Sigmoid colon (tissue), 4 donors: ENCODE measurements at regions not wholly inside any gene's neighbourhood (a gene's known extent, or its start where the extent isn't known, plus 50 kb on each side); places are given as distances from the start of the nearest gene placed in this dataset.

Experiments used
- EP300 ChIP-seq, 4 donors: sonication (generic); formaldehyde crosslinking; IDR thresholded peaks; one replicate each; pipeline ENCODE4 v1.6.1; 2017; ENCODE audit warnings: antibody characterized with exemption in 4 of 4
- TF ChIP-seq, protein P1 (sequence below), 4 experiments: fragments of 450-650 bp in 3 of 4; fragments of 200-600 bp in 1 of 4; IDR thresholded peaks; one replicate each; pipeline ENCODE4 v1.5.1; 2016 to 2019; ENCODE audit warnings: antibody characterized with exemption in 4 of 4, mild to moderate bottlenecking in 3 of 4, moderate library complexity in 2 of 4

DNA sequence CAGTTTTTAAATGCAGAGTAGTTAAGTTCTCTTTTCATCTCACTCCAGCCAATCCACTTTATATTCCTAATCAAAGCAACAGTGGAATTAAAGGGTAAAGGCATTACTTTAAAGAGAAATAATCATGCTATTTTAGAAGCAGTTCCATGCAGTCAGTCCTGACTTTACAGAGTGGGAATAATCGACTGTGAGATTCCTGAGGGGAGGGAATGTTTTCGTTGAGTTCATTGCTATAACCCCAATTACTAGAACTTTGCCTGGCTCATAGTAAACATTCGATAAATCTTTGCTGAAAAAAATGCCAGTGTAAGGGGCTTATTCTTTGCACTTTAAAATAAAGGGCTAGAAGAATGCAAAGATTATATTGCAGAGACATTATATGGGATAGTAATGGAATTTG lies 127.2 kb upstream of the ASTN2 start:
- TF ChIP-seq, protein P1, sequence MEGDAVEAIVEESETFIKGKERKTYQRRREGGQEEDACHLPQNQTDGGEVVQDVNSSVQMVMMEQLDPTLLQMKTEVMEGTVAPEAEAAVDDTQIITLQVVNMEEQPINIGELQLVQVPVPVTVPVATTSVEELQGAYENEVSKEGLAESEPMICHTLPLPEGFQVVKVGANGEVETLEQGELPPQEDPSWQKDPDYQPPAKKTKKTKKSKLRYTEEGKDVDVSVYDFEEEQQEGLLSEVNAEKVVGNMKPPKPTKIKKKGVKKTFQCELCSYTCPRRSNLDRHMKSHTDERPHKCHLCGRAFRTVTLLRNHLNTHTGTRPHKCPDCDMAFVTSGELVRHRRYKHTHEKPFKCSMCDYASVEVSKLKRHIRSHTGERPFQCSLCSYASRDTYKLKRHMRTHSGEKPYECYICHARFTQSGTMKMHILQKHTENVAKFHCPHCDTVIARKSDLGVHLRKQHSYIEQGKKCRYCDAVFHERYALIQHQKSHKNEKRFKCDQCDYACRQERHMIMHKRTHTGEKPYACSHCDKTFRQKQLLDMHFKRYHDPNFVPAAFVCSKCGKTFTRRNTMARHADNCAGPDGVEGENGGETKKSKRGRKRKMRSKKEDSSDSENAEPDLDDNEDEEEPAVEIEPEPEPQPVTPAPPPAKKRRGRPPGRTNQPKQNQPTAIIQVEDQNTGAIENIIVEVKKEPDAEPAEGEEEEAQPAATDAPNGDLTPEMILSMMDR (IDR thresholded peaks at IDR 0.05): no peak
- TF ChIP-seq EP300 (IDR thresholded peaks at IDR 0.05): no peak
